ACC112 (cell line): ENCODE measurements at regions not wholly inside any gene's neighbourhood (a gene's known extent, or its start where the extent isn't known, plus 50 kb on each side); places are given as distances from the start of the nearest gene placed in this dataset.
A peak's percentile ranks its signal among the peaks of the same experiment; 100 is the strongest.

Experiments used
- H2AFZ ChIP-seq: fragments of 200-600 bp; sonication (generic); one replicate; pipeline ENCODE4 v1.6.0; 2017; ENCODE audit warnings: antibody characterized with exemption, low read length; ENCODE audit not compliant: unreplicated experiment
- H3K27ac ChIP-seq: fragments of 200-600 bp; sonication (generic); 2 replicates; pipeline ENCODE4 v1.5.1; 2014; ENCODE audit warnings: low read depth, mild to moderate bottlenecking, antibody characterized with exemption, low read length, moderate library complexity
- H3K27me3 ChIP-seq: fragments of 200-600 bp; sonication (generic); 2 replicates; pipeline ENCODE4 v1.6.1; 2014; ENCODE audit warnings: mild to moderate bottlenecking, antibody characterized with exemption, low read length, moderate library complexity, mixed read lengths; ENCODE audit not compliant: insufficient read depth
- H3K36me3 ChIP-seq: fragments of 200-600 bp; sonication (generic); 2 replicates; pipeline ENCODE4 v1.6.1; 2016; ENCODE audit warnings: mild to moderate bottlenecking, antibody characterized with exemption, low read length, moderate library complexity, mixed read lengths; ENCODE audit not compliant: insufficient read depth
- H3K4me1 ChIP-seq: fragments of 200-600 bp; sonication (generic); one replicate; pipeline ENCODE4 v1.6.1; 2016; ENCODE audit warnings: low read length, mixed read lengths; ENCODE audit not compliant: insufficient read depth, unreplicated experiment, control insufficient read depth
- H3K4me3 ChIP-seq: fragments of 200-600 bp; sonication (generic); 2 replicates; pipeline ENCODE4 v1.5.1; 2014; ENCODE audit warnings: mild to moderate bottlenecking, low read depth, low read length
- H3K79me2 ChIP-seq: fragments of 200-600 bp; sonication (generic); one replicate; pipeline ENCODE4 v1.6.0; 2016; ENCODE audit warnings: low read length; ENCODE audit not compliant: control insufficient read depth, unreplicated experiment, insufficient read depth

- no peaks in the 10 kb centered on the region for H3K27me3 ChIP-seq
- H2AFZ ChIP-seq = no peak overlapping the region
- H3K27ac ChIP-seq = no peak overlapping the region
- H3K79me2 ChIP-seq = no peaks in the 10 kb centered on the region
- H3K4me1 ChIP-seq = peaks cover 8% of the 10 kb centered on the region
- H3K36me3 ChIP-seq = no peaks in the 10 kb centered on the region
- H3K4me3 ChIP-seq = no peak overlapping the region
Measured at GRCh38 chr17:13442361-13442760, 159.4 kb downstream of the HS3ST3A1 start.

- Histone ChIP-seq H3K36me3 (no peaks in the 10 kb centered on the region), H3K27ac (no peak overlapping the region), H3K4me1 (peaks cover 8% of the 10 kb centered on the region), H3K4me3 (no peak overlapping the region), H2AFZ (no peak overlapping the region), H3K79me2 (no peaks in the 10 kb centered on the region), H3K27me3 (no peaks in the 10 kb centered on the region)
Measured at GRCh38 chr17:13441873-13442272, 159.9 kb downstream of the HS3ST3A1 start.

GRCh38 chr17:13437966-13438779, 163.6 kb downstream of the HS3ST3A1 start:
- no peak overlapping the region for H3K27ac ChIP-seq
- H3K79me2 ChIP-seq = no peaks in the 10 kb centered on the region

GRCh38 chr17:13435230-13435629, 166.5 kb downstream of the HS3ST3A1 start:
- Histone ChIP-seq H3K4me1 (peaks cover 8% of the 10 kb centered on the region), H3K27ac (no peak overlapping the region), H3K79me2 (no peaks in the 10 kb centered on the region), H3K36me3 (no peaks in the 10 kb centered on the region; the same call in 1 of the 2 replicates), H3K4me3 (no peak overlapping the region), H3K27me3 (no peaks in the 10 kb centered on the region), H2AFZ (no peak overlapping the region)

More at GRCh38 chr17:13437966-13438779, 163.6 kb downstream of the HS3ST3A1 start:
- H3K4me3 ChIP-seq = no peak overlapping the region
- no peaks in the 10 kb centered on the region for H3K36me3 ChIP-seq
- H2AFZ ChIP-seq = no peak overlapping the region
- no peaks in the 10 kb centered on the region for H3K27me3 ChIP-seq
- peaks cover 8% of the 10 kb centered on the region for H3K4me1 ChIP-seq

- peak overlapping the region; percentile 68 for H2AFZ ChIP-seq
- H3K27me3 ChIP-seq = no peaks in the 10 kb centered on the region
- no peaks in the 10 kb centered on the region; the same call in 1 of the 2 replicates for H3K36me3 ChIP-seq
- H3K27ac ChIP-seq = peak overlapping the region; percentile 62
- H3K4me1 ChIP-seq = peaks cover 18% of the 10 kb centered on the region
- no peak overlapping the region for H3K4me3 ChIP-seq
- no peaks in the 10 kb centered on the region for H3K79me2 ChIP-seq
Measured at GRCh38 chr17:13429201-13429600, 172.5 kb downstream of the HS3ST3A1 start.

- peaks cover 18% of the 10 kb centered on the region for H3K4me1 ChIP-seq
- peak overlapping the region; percentile 62 for H3K27ac ChIP-seq
- H2AFZ ChIP-seq = peak overlapping the region; percentile 44
- H3K36me3 ChIP-seq = no peaks in the 10 kb centered on the region; the same call in 1 of the 2 replicates
- H3K27me3 ChIP-seq = no peaks in the 10 kb centered on the region
- no peak overlapping the region for H3K4me3 ChIP-seq
- no peaks in the 10 kb centered on the region for H3K79me2 ChIP-seq
Measured at GRCh38 chr17:13428611-13429042, 173.1 kb downstream of the HS3ST3A1 start.

- H3K27ac ChIP-seq = no peak overlapping the region
- no peaks in the 10 kb centered on the region for H3K79me2 ChIP-seq
- no peak overlapping the region for H2AFZ ChIP-seq
- H3K4me1 ChIP-seq = peaks cover 22% of the 10 kb centered on the region
- no peaks in the 10 kb centered on the region for H3K27me3 ChIP-seq
- H3K36me3 ChIP-seq = no peaks in the 10 kb centered on the region
- no peak overlapping the region for H3K4me3 ChIP-seq
Measured at GRCh38 chr17:13426991-13427390, 174.7 kb downstream of the HS3ST3A1 start.

GRCh38 chr17:13425390-13425789, 176.3 kb downstream of the HS3ST3A1 start:
- H2AFZ ChIP-seq = no peak overlapping the region
- H3K4me3 ChIP-seq = no peak overlapping the region
- H3K36me3 ChIP-seq = no peaks in the 10 kb centered on the region
- no peaks in the 10 kb centered on the region for H3K27me3 ChIP-seq
- H3K4me1 ChIP-seq = peaks cover 37% of the 10 kb centered on the region
- no peaks in the 10 kb centered on the region for H3K79me2 ChIP-seq
- H3K27ac ChIP-seq = no peak overlapping the region

GRCh38 chr17:13421581-13422130, 180.1 kb downstream of the HS3ST3A1 start:
- H3K27ac ChIP-seq = peak overlapping the region; percentile 46
- no peaks in the 10 kb centered on the region for H3K79me2 ChIP-seq
- H3K4me3 ChIP-seq = no peak overlapping the region
- H2AFZ ChIP-seq = no peak overlapping the region
- H3K36me3 ChIP-seq = no peaks in the 10 kb centered on the region
- peaks cover 35% of the 10 kb centered on the region for H3K4me1 ChIP-seq
- H3K27me3 ChIP-seq = no peaks in the 10 kb centered on the region

- no peak overlapping the region for H2AFZ ChIP-seq
- H3K27me3 ChIP-seq = no peaks in the 10 kb centered on the region
- H3K27ac ChIP-seq = peak overlapping the region; percentile 76
- H3K4me1 ChIP-seq = peaks cover 43% of the 10 kb centered on the region
- H3K79me2 ChIP-seq = no peaks in the 10 kb centered on the region
- peak overlapping the region; percentile 25; the same call in 1 of the 2 replicates for H3K4me3 ChIP-seq
- no peaks in the 10 kb centered on the region for H3K36me3 ChIP-seq
Measured at GRCh38 chr17:13420878-13421277, 180.9 kb downstream of the HS3ST3A1 start.

GRCh38 chr17:13420418-13420826, 181.3 kb downstream of the HS3ST3A1 start:
- H3K27ac ChIP-seq = peak overlapping the region; percentile 76
- H3K79me2 ChIP-seq = no peaks in the 10 kb centered on the region
- H3K4me3 ChIP-seq = peak overlapping the region; percentile 25; the same call in 1 of the 2 replicates
- H3K4me1 ChIP-seq = peaks cover 48% of the 10 kb centered on the region
- peak overlapping the region; percentile 37 for H2AFZ ChIP-seq
- no peaks in the 10 kb centered on the region for H3K36me3 ChIP-seq
- H3K27me3 ChIP-seq = no peaks in the 10 kb centered on the region
